ENCODE measurements at regions not wholly inside any gene's neighbourhood (a gene's known extent, or its start where the extent isn't known, plus 50 kb on each side); places are given as distances from the start of the nearest gene placed in this dataset.

- H3K36me3 Mint-ChIP-seq (ENCODE audit: insufficient read depth in 1 of 3, low read depth in 3 of 3): no peaks in the 10 kb centered on the region
- Histone ChIP-seq H3K4ac (ENCODE audit: low read depth, low read length) (no peak overlapping the region), H2BK20ac (ENCODE audit: low read depth, low read length, poor library complexity, severe bottlenecking) (no peak overlapping the region), H3K27me3 (ENCODE audit: insufficient read depth, low read length) (no peaks in the 10 kb centered on the region), H4K5ac (ENCODE audit: insufficient read length, low read depth, low read length) (no peak overlapping the region), H3K9me3 (ENCODE audit: control insufficient read depth, low read depth, low read length) (no peaks in the 10 kb centered on the region), H4K20me1 (ENCODE audit: control insufficient read depth, insufficient read depth, insufficient read length) (no peaks in the 10 kb centered on the region), H2AFZ (ENCODE audit: low read length) (no peak overlapping the region), H3K23me2 (ENCODE audit: insufficient read length, low read depth, low read length, poor library complexity, severe bottlenecking) (no peaks in the 10 kb centered on the region), H3K56ac (ENCODE audit: insufficient read length, low read depth, low read length) (no peak overlapping the region), H2AK5ac (ENCODE audit: insufficient read length, low read length) (no peak overlapping the region), H3K27ac (ENCODE audit: insufficient read length, low read depth, low read length) (no peak overlapping the region), H3K9ac (ENCODE audit: extremely low read depth, insufficient read length, low read length) (no peak overlapping the region), H3K79me2 (ENCODE audit: insufficient read depth, low read length) (no peaks in the 10 kb centered on the region), H3K4me1 (ENCODE audit: insufficient read depth, low read length) (no peaks in the 10 kb centered on the region), H3K4me2 (ENCODE audit: insufficient read depth, insufficient read length, low read length) (no peak overlapping the region), H3K23ac (ENCODE audit: insufficient read length, low read depth, low read length) (no peak overlapping the region), H3K18ac (ENCODE audit: insufficient read length, low read depth, low read length) (no peak overlapping the region), H3K14ac (ENCODE audit: insufficient read depth, low read length) (no peak overlapping the region), H4K91ac (ENCODE audit: insufficient read length, low read depth, low read length) (no peak overlapping the region), H2BK15ac (ENCODE audit: low read depth, low read length) (no peak overlapping the region), H2BK12ac (ENCODE audit: insufficient read length, low read depth, low read length) (no peak overlapping the region), H4K8ac (replicated peaks; ENCODE audit: insufficient read length, low read depth, low read length) (no peak overlapping the region), H2BK120ac (ENCODE audit: low read depth, low read length, poor library complexity, severe bottlenecking) (no peak overlapping the region), H2BK5ac (ENCODE audit: insufficient read length, low read length) (no peak overlapping the region), H3K79me1 (ENCODE audit: insufficient read depth, low read depth, low read length, poor library complexity, severe bottlenecking) (no peaks in the 10 kb centered on the region), H3T11ph (ENCODE audit: low read length) (no peak overlapping the region)
- H3K27ac Mint-ChIP-seq: no peak overlapping the region
- H3K9me3 Mint-ChIP-seq: no peaks in the 10 kb centered on the region
- no peak overlapping the region for H3K4me3 Mint-ChIP-seq
- H3K4me1 Mint-ChIP-seq: no peaks in the 10 kb centered on the region
- no CpG with 5 or more reads among the region's 1 CpG for WGBS (ENCODE audit: extremely low coverage, insufficient read length, low lambda C conversion rate)
- no peaks in the 10 kb centered on the region for H3K27me3 Mint-ChIP-seq (ENCODE audit: low read depth)
- DNase-seq: no peak
- TF ChIP-seq CTCF (conservative IDR thresholded peaks at IDR 0.05): no peak
Measured at GRCh38 chr5:86360801-86361200, 256.9 kb upstream of the COX7C start.

Measured in H9 (cell line).